PFSK-1 (cell line): ENCODE measurements at regions not wholly inside any gene's neighbourhood (a gene's known extent, or its start where the extent isn't known, plus 50 kb on each side); places are given as distances from the start of the nearest gene placed in this dataset.

Experiments
- POLR2AphosphoS5 ChIP-seq: IDR thresholded peaks from 2 replicates; pipeline ENCODE4 v1.6.1; 2012; ENCODE audit warnings: low read depth, mild to moderate bottlenecking, control low read depth, low read length, moderate library complexity
- SIN3A ChIP-seq: IDR thresholded peaks from 2 replicates; pipeline ENCODE4 v1.6.1; 2012; ENCODE audit warnings: mild to moderate bottlenecking, low read length, moderate library complexity, borderline replicate concordance; ENCODE audit not compliant: insufficient read depth

DNA sequence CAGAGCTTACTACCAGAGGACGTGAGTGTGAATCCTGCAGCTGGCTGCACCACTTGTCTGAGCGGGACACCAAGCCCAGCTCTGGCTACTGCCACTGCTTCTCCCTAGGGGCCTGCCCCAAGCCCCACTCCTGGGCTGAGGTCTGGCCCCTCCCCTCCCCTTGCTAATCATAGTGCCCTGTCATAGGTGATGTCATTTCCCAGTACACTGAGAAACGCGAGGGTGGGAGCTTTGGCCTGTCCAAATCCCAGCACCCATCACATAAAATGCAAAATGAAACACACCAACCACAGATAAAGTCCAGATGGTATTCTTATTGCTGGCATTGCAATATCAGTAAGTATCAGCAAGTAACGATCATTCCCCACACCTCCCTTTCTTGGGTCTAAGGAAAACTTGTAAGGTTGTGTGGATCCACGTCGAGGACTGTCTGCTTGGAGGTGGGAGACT lies 77.7 kb downstream of the TOMM20 start:
- TF ChIP-seq POLR2AphosphoS5 (no peak), SIN3A (no peak)
